ENCODE measurements at regions not wholly inside any gene's neighbourhood (a gene's known extent, or its start where the extent isn't known, plus 50 kb on each side); places are given as distances from the start of the nearest gene placed in this dataset.
"Not testable (repeated sequence)": the region's sequence is repeated elsewhere in the genome, so short reads cannot be mapped to it uniquely, and the experiment has no call there.

GRCh38 chr13:58630794-58631193 lies 999.2 kb downstream of the PCDH17 start:
- DNase-seq = no peak

DNA sequence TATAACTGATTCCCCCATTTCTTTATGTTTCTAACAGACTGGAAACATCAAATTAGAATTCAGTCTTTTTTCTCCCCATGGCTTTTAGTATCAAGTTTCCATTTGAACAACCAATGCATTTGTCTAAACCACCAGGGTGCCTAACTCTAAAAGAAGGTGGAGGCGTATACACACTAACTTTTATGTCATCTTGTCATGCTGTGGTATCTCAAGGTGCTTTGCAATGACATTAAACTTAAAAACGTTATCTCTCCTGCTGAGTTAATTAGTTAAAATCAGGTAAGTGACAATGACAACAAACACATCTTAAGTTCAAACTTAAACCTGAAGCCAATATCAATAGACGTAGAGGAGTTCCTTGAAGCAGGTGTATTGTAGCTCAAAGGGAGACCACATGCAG lies 1001.7 kb downstream of the PCDH17 start:
- no peak for DNase-seq

- DNase-seq = no peak
Measured at GRCh38 chr13:58655086-58655485, 1023.5 kb downstream of the PCDH17 start.

DNA sequence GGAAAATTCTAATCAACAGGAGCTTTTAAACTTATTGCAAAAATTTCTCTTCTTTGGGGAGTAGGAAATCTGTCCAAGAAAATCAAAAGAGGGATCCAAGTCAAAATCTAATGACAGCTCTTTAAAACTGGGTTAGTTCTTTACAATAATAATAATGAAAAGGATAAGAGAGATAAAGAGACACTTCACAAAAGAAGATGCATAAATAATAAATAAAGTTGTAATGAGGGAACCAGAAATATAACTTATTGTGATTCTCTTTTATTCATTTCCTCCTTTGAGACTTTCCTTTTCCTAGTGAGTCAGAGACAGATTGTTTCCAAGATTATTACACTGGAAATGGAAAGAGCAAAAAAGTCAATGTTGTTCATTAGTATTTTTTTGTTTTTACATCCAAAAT lies 1029.3 kb downstream of the PCDH17 start:
- no peak for DNase-seq

DNA sequence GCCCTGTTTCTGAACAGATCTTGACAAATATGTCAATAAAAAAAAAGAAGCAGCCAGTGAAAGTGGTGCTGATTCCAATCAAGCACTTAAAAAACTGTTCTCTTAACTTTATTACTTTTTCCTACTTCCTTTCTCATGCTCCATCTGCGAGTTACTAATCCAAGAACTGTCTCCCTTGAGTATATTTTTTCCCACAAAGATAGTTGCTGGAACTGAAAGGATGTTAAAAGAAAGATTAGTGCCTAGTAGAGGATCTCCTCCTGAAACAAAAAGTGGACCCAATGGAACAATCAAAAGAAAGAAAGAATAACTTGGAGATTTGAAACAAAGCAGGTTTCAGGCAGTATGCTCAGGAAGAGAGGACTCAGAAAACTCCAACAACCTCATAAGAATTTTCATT lies 1034.8 kb downstream of the PCDH17 start:
- no peak for DNase-seq

DNA sequence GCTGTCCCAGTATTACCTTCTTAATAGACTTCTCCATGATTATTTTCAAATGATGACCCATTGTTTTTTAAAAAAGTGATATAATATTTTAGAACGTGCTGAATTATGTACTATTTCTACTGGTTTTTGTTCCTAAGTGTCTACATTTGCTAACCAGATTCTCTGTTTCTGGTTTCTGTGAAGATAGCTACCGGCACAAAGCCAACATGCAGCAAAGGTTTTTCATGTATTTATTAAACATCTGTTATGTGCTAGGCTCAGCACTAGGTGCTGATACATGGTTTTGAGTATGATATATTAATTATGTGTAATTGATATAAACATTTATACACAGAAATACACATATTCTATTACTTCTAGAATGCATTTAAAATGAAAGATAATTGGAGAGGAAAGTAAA lies 1035.6 kb downstream of the PCDH17 start:
- no peak for DNase-seq

DNA sequence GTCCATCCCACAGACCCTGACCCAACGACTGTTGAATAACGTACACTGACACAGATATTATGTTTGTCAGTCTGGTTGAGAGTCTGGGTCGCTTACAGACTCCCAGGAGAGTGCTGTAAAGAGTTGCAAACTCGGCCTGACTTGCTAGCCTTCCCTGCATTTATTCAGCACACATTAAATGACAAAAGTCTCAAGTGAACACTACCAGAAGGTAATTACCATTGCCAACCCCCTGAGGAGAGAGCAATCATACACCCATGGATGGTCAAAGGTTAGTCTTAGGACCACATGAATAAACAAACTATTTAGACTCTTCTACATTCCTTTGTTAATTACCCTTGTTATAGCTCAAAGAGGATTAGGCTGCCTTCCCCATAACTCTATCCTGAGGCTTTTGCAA lies 1048.6 kb downstream of the PCDH17 start:
- no peak for DNase-seq

DNA sequence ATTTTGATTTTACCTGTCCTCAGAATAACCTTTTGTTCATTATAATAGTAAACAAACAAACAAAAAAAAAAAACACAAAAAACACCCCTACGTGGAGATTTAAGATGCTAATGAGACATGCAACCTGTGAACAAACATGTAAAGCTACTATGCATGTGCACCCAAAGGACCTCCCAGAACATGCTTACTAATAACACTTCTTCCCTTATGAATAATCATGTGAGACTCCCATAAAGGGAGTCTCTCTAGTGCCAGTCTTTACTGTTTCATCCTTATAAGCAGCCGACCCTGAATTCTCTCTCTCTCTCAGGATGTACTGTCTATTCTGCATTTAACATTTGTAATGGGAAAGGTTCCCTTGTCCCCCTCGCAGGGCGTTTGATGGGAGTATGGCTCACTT lies 1051.1 kb downstream of the PCDH17 start:
- DNase-seq = no peak

DNA sequence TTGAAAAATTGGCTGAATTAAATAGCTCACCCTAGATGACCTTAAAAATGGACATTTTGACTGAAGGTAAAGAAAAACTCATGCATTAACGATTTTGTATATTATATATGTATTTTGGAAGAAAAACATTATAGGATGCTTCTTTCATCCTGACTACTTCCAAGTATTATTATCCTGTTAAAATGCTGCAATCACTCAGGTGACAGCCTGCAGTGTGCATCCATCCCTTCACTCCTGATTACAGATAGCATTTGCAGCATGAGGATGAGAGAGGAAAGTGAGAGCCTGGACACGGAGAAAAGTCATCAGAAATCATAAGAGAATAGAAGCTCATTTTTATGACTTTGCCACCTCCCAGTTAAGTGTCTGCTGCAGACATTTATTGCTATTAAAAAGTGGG lies 1055.6 kb downstream of the PCDH17 start:
- no peak for DNase-seq

GRCh38 chr13:58698531-58698930 lies 1067.0 kb downstream of the PCDH17 start:
- no peak for DNase-seq

- no peak for DNase-seq
Measured at GRCh38 chr13:58704953-58705352, 1073.4 kb downstream of the PCDH17 start.

GRCh38 chr13:58706421-58706820 lies 1074.9 kb downstream of the PCDH17 start:
- DNase-seq = no peak

DNA sequence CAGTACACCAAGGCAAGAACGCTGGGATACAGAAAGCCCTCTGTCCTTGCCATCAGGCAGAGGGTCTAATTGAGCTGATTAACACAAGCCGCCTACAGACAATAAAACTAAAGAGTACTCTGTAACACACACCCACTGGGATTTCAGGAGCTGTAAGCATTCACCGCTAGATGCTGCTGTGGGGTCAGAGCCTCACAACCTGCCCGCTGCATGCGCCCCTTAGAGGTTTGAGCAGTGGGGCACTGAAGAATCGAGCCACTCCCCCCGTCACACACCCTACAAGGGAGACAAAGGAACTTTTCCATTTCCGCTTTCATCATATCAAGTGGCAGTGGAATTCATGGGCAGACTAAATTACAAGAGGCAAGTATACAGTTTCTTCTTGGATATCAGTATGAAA lies 1080.6 kb downstream of the PCDH17 start:
- no peak for DNase-seq

GRCh38 chr13:58714016-58714415 lies 1082.5 kb downstream of the PCDH17 start:
- DNase-seq = not testable (repeated sequence)

DNA sequence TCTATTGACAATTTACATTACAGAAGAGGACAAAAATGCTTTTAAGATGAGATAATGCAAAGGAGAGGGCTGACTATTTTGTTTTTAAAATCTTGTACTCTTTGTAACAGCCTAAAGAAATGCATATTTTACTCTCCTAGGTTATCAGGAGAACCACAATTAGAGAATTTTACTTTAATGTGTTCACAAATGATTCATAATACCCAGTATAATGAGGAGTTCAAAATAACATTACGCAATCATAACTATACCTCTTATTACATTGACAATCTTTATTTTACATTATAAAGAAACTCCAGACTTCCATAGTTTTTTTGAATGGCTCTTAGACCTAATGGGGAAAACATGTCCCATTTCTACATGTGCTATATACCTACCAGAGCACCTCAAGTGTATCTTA lies 1089.7 kb downstream of the PCDH17 start:
- no peak for DNase-seq

- DNase-seq = peak; percentile 15
Measured at GRCh38 chr13:58728126-58728525, 1096.6 kb downstream of the PCDH17 start.

- DNase-seq = peak; percentile 76
Measured at GRCh38 chr13:58729361-58729760, 1097.8 kb downstream of the PCDH17 start.

DNA sequence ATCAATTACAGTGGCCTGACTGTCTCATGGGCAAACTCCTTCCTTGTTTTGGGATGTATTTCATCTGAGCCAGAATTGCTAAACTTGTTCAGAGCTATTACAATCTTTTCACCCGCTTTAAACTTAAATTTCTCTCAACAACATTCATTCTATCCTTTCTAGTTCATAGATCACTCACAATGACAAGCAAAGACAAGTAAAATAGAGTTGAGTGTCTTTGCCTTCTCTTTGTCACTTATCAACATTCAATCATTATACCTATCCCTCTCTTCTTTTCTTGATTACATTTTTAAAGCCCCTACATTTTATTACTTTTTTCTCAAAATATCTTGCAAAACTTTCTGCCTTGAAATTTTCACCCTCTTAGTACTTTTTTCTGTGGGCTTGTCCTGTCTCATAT lies 1113.1 kb downstream of the PCDH17 start:
- DNase-seq = no peak

DNA sequence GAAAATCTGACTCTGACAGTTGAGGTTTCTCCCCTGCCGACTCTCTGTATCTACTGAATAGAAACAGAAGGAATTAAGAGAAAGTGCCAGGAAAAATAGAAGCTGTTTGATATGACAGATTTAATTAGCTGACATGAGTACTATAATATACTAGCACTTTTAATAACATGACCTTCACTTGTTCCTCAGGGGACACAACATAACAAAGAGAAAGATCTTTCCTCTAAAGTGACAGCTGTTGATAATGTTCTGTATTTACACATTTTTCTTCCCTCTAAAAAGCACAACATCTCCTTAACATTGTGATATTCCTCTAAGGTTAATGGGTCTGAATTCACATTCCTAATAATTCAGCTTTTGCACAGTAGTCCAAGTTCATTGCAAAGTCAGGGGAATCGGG lies 1136.0 kb downstream of the PCDH17 start:
- DNase-seq = no peak

DNA sequence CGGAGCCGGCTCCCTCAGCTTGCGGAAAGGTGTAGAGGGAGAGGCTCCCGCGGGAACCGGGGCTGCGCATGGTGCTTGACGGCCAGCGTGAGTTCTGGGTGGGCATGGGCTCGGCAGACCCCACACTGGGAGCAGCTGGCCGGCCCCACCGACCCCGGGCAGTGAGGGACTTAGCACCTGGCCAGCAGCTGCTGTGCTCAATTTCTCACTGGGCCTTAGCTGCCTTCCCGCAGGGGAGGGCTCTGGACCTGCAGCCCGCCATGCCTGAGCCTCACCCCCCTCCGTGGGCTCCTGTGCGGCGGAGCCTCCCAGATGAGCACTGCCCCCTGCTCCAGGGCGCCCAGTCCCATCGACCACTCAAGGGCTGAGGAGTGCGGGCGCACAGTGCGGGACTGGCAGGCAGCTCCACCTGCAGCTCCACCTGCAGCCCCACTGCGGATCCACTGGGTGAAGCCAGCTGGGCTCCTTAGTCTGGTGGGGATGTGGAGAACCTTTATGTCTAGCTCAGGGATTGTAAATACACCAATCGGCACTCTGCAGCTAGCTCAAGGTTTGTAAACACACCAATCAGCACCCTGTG lies 1141.8 kb downstream of the PCDH17 start:
- no peak for DNase-seq

GRCh38 chr13:58782736-58783135 lies 1151.2 kb downstream of the PCDH17 start:
- no peak for DNase-seq

GRCh38 chr13:58792854-58793253 lies 1161.3 kb downstream of the PCDH17 start:
- no peak for DNase-seq

DNA sequence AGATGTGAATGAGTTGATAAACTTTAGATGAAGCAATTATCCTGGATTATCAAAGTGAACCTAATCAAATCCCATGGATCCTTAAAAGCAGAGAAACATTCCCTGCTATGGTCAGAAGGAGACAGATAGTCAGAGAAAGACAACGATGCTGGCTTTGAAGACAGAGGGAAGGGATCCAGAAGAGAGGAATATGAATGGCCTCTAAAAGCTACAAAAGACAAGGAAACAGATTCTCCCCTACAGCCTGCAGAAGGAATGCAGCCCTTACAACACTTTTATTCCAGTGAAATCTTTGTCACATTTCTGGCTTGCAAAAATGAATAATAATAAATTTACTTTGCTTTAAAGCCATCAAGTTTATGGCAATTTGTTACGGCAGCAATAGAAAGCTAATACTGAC lies 1164.2 kb downstream of the PCDH17 start:
- no peak for DNase-seq

- no peak for DNase-seq
Measured at GRCh38 chr13:58804832-58805231, 1173.3 kb downstream of the PCDH17 start.

DNA sequence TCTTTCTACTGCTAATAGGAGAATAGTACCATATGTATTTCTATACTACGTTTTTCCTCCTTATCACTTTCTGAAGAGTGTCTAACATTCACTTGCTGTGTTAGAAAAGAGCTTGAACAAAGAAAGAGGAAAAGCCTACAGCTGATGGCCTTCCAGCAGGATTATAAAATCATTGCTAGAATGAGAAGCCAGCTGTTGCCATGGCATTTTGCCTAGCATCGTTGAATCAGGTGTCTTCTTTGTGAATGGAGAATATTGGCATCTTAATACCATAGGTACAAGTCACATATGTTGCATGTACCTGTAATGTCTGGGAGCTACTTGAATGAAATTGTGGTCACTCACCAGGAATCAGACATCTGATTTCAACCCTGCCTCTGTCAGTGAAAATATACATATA lies 1174.9 kb downstream of the PCDH17 start:
- peak; percentile 24 for DNase-seq

- no peak for DNase-seq
Measured at GRCh38 chr13:58823701-58824100, 1192.2 kb downstream of the PCDH17 start.
